ENCODE measurements at regions not wholly inside any gene's neighbourhood (a gene's known extent, or its start where the extent isn't known, plus 50 kb on each side); places are given as distances from the start of the nearest gene placed in this dataset.

- Histone ChIP-seq H3K9me3 (peaks cover 0 to 11% (median 0%) of the 10 kb centered on the region in 4 donors), H3K27ac (no peak overlapping the region), H3K4me3 (no peak overlapping the region), H3K4me1 (no peaks in the 10 kb centered on the region), H3K36me3 (no peaks in the 10 kb centered on the region), H3K27me3 (no peaks in the 10 kb centered on the region)
- TF ChIP-seq EP300 (IDR thresholded peaks at IDR 0.05) (no peak), POLR2A (IDR thresholded peaks at IDR 0.05) (no peak), CTCF (IDR thresholded peaks at IDR 0.05) (no peak)
- 33 to 50% methylated on average over 1 of the region's 1 CpG for WGBS, 2 donors
- no peak for DNase-seq (ENCODE audit: low spot score in 2 of 2)
These were observed 638.6 kb upstream of the LRRC4C start for GRCh38 chr11:42098075-42098474.

GRCh38 chr11:42112866-42113265, 653.4 kb upstream of the LRRC4C start:
- Histone ChIP-seq H3K27ac (no peak overlapping the region), H3K4me3 (no peak overlapping the region), H3K27me3 (no peaks in the 10 kb centered on the region), H3K9me3 (no peaks in the 10 kb centered on the region), H3K36me3 (no peaks in the 10 kb centered on the region), H3K4me1 (no peaks in the 10 kb centered on the region)
- DNase-seq (ENCODE audit: low spot score in 2 of 2), result no peak
- WGBS, 2 donors, result 37 to 42% methylated on average over 1 of the region's 1 CpG
- TF ChIP-seq CTCF (IDR thresholded peaks at IDR 0.05) (no peak), POLR2A (IDR thresholded peaks at IDR 0.05) (no peak), EP300 (IDR thresholded peaks at IDR 0.05) (no peak)

DNA sequence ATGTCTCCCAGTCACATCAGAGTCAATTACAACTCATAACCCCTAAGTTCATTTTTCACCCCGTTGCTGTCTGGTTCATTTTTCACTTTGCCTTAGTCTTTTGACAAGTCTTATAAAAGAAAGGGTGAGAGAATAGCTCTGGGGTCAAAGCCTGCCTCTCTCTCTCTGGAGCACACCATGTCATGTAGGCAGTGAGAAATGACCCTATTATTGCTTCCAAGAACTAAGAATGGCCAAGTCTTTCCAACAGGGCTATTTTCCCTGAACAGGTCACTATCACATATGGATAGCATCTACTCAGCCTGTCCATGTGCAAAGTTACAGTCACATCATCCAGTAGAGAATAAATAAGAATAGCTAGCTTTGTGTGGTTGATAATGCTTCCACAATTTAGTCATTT, 655.5 kb upstream of the LRRC4C start:
- Histone ChIP-seq H3K27me3 (no peaks in the 10 kb centered on the region), H3K4me3 (no peak overlapping the region), H3K27ac (no peak overlapping the region), H3K4me1 (no peaks in the 10 kb centered on the region), H3K36me3 (no peaks in the 10 kb centered on the region), H3K9me3 (no peaks in the 10 kb centered on the region)
- DNase-seq (ENCODE audit: low spot score in 2 of 2), result no peak
- TF ChIP-seq EP300 (IDR thresholded peaks at IDR 0.05), result no peak
- TF ChIP-seq CTCF (IDR thresholded peaks at IDR 0.05), result no peak
- TF ChIP-seq POLR2A (IDR thresholded peaks at IDR 0.05), result no peak
- WGBS, 2 donors, result 21 to 26% methylated on average over 1 of the region's 1 CpG

DNA sequence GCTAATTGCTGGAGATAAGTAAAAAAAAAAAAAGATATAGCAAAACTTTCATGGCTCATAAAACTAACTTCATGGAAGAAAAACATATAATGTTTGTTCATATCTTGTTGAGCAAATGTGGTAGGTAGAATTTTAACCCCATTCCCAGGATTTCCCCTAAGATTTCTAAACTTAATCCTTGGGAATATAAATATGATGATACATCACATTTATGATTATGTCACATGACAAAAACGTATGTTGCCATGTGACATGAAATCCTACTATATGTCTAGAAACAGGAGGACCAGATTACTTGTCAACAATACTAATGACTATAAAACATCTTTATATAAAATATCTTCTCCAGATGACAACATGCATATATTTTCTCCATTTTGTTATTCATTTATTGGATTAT, 679.0 kb upstream of the LRRC4C start:
- DNase-seq (ENCODE audit: low spot score in 2 of 2), result no peak
- no peak overlapping the region for H3K27ac ChIP-seq
- no peaks in the 10 kb centered on the region for H3K27me3 ChIP-seq
- no peak for TF ChIP-seq CTCF (IDR thresholded peaks at IDR 0.05)
- TF ChIP-seq POLR2A (IDR thresholded peaks at IDR 0.05), result no peak
- no peak for TF ChIP-seq EP300 (IDR thresholded peaks at IDR 0.05)
- whole genome bisulfite sequencing, 2 donors, result 66 to 82% methylated on average over 1 of the region's 1 CpG
- H3K4me1 ChIP-seq, result no peaks in the 10 kb centered on the region
- H3K36me3 ChIP-seq, result no peaks in the 10 kb centered on the region
- H3K9me3 ChIP-seq, result no peaks in the 10 kb centered on the region
- H3K4me3 ChIP-seq, result no peak overlapping the region

- Histone ChIP-seq H3K27me3 (no peaks in the 10 kb centered on the region), H3K4me3 (no peak overlapping the region), H3K4me1 (no peaks in the 10 kb centered on the region), H3K36me3 (no peaks in the 10 kb centered on the region), H3K27ac (no peak overlapping the region), H3K9me3 (peaks cover 0 to 8% (median 0%) of the 10 kb centered on the region in 4 donors)
- DNase-seq (ENCODE audit: low spot score in 2 of 2), result no peak
- TF ChIP-seq CTCF (IDR thresholded peaks at IDR 0.05) (no peak), POLR2A (IDR thresholded peaks at IDR 0.05) (no peak)
These were observed 685.9 kb upstream of the LRRC4C start for GRCh38 chr11:42145311-42145710.
